ENCODE measurements at regions not wholly inside any gene's neighbourhood (a gene's known extent, or its start where the extent isn't known, plus 50 kb on each side); places are given as distances from the start of the nearest gene placed in this dataset.
"Not testable (repeated sequence)": the region's sequence is repeated elsewhere in the genome, so short reads cannot be mapped to it uniquely, and the experiment has no call there.

DNA sequence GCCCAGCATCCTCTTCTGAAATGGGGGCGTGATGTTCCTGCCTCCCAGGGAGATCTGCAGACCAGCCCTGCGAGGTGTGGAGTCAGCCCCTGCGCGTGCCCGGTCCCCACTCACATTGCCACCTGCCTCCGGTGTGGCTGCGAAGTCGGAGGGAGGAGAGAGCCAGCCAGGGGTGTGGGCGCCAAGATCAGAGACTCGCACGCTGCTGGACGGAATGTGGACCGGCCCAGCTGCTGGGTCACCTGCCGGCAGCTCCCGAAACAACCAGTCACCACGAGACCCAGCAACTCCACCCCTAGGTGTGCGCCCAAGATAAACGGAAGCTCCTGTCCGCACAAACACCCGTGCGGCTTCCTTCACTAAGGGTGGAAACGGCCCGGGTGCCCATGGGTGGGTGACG, 51.1 kb upstream of the EGFL7 start:
- no peak for DNase-seq (ENCODE audit: low spot score)

GRCh38 chr9:136611119-136611518, 51.6 kb upstream of the EGFL7 start:
- DNase-seq (ENCODE audit: low spot score), result no peak

DNA sequence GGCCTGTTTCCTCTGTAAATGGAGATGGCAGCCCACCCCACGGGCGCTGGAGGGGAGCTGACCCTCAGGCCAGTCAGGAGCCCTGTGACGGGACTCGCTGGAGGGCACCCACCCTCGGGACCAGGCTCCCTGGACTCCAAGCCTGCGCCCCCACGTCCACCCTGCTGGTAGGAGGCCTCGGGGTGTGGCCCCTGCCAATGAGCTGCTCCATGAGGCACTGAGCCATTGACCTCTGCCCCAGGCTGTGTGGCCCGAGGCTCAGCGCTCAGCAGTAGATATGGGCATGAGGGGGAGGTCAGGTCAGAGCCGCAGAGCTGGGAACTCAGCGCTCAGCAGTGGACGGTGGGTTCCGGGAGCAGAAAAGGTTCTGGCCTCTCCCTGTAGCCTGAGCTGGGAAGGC, 52.3 kb upstream of the EGFL7 start:
- DNase-seq (ENCODE audit: low spot score), result peak; percentile 83

- DNase-seq (ENCODE audit: low spot score), result no peak
These were observed 52.8 kb upstream of the EGFL7 start for GRCh38 chr9:136609838-136610311.

DNA sequence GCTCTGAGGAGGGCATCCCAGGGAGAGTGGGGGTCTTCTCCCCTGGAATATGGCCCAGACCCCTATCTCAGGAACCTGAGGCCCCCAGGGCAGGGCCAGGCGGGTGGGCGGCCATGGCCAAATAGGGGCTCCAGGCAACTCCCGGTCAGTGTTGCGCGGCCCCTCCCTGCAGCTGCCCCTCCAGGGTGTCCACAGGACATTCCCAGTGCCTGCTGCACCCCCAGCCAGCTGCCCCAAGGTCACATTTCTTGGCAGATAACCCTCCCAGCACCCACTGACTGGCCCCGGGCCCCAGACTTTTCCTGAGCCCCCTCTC, 53.6 kb upstream of the EGFL7 start:
- no peak for DNase-seq (ENCODE audit: low spot score)

DNA sequence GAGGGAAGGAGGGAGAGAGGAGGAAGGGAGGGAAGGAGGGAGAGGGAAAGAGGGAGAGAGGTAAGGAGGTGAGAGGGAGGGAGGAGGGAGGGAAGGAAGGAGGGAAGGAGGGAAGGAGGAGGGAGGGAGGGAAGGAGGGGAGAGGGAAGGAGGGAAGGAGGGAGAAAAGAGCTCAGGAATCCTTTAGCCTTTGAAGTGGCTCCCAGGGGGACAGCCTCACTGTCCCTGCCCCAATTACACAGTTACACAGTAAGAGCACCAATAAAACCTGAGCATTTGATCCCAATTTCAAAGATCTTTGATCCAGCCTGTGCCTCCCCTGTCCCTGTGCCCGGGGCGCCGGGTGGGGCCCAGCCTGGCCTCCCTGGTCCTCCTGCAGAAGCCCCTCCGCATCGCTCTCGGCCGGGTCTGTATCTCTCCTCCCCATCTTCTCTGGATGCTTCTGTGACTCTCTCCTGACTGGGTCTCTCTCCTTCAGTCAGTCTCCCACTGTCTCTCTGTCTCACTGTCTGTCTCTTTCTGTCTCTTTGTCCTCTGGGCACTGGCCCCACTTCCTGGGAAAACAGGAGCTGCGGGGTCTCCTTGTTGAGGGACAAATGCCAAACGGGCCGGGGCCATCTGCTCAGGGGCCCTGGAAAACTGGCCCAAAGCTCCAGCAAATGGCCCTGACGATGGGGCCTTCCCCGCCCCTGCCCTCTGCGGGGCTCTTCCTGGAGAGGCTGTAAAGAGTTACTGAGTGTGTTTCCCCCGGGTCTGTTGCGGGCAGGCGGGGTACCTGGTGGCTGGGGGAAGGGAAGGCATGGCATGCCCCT, 54.2 kb upstream of the EGFL7 start:
- DNase-seq (ENCODE audit: low spot score), result no peak

DNA sequence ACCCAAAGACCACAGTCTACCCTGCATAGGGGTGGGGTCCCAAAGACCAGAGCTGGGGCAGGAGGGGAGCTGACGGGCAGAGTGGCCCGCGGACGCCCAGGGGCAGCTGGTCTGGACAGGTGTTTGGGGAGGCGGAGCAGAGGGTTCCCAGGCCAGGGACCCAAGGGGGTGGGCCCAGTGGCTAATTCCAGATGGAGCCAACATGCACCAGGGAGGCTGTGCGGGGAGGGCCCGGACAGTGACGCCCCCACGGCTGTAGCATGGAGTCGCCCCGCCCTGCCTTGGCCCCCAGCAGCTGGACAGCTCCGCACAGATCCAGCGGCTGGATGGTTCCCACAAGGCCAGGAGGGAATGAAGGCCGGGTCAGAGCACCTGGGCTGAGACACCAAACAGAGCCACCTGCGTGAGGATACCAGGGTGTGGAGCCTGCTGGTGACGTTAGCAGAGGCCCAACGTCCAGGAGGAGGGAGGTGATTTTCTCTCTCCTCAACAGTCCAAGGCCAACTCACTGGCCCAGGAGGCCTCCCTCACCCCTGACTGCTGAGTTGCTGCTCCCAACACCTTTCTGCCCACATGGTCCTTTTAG, 55.3 kb upstream of the EGFL7 start:
- DNase-seq (ENCODE audit: low spot score), result no peak

DNA sequence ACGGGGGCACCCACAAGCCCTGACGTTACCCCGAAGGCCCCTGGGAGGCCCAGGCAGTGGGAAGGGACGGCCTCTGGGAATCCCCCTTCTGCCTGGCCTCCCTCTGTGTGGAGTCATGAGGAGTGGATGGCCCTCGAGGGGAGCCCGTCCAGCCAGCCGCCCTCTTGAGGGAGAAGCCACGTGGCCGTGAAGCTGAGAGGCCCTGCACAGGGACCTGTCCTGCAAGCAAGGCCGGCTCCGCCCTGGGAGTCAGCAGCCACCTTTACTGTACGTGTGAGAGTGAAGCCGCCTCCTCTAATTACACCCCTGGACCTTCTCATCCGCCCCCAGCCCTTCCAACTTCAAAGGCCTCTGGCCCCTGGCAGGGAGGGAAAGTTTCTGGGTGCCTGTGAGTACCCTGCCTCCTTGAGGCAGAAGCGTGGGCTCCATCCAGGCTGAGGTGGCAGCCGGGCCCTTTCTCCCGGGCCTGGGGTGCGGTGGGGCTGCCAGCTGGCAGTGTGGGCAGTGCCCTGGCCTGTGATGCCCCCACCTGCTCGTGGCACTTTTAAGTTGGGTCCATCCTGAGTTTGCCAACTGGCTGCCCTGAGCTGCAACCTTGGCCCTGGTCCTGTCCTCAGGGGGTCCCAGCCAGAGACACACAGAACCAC, 55.9 kb upstream of the EGFL7 start:
- no peak for DNase-seq (ENCODE audit: low spot score)

DNA sequence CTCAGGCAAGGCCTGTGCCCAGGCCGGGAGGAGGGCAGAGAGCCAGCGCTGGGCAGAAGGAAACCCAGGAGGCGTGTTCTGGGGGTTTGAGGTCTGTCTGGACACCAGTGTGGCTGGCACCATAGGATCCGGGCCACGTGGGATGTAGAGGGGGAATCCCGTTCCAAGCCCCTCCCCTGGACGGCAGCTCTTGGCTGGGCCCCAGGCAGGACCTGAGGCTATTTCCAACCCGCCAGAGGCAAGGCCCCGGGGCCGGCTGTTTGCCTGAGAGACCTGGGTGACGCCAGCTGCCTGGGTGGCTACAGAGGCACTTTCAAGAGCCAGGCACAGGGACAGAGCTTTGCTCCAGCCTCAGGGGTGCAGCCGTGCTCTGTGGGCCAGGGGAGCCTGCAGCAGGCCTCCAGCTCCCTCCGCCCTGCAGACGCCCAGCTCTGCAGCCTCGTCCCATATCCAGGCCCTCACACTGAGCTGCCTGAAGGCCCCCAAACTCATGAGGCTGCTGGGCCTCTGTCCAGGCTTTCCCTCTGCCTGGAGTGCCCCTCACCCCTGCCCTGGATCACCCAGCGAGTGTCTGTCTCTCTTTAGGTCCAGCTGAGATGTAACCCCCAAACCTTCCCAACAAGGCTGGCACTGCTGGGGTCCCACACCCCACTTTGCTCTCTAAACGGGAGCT, 56.6 kb upstream of the EGFL7 start:
- no peak for DNase-seq (ENCODE audit: low spot score)

DNA sequence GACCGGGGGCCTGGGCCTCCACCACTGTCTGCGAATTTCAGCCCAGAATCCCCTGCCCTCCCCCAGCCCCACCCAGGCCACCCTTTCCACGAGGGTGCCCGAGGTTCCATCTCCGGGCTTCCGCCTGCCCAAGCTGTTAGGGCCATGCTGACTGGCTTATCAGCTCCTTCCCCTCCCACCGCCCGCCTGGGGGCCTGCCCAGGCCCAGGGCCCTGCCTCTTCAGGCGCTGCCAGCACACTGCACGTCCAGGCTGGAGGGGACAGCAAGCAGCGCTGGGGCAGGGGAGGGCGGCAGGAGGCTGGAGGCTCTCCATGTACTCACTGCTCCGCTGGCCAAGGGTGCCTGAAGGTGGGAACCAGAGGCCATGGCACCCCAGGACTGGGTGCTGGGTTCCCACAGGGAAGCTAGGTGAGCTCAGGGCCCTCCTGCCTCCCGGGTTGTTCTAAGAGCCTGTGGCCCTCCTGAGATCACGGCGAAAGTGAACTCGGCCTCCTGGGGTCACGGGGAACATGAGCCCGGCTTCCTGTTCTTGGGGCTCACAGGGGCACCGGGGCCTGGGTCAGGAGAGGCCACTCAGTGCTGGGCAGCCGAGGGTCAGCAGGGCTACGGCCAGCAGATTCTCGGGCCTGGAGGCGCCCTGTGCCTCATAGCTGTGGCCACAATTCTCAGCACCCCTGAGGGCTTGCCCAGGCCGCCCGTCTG, 57.7 kb upstream of the EGFL7 start:
- no peak for DNase-seq (ENCODE audit: low spot score)

DNA sequence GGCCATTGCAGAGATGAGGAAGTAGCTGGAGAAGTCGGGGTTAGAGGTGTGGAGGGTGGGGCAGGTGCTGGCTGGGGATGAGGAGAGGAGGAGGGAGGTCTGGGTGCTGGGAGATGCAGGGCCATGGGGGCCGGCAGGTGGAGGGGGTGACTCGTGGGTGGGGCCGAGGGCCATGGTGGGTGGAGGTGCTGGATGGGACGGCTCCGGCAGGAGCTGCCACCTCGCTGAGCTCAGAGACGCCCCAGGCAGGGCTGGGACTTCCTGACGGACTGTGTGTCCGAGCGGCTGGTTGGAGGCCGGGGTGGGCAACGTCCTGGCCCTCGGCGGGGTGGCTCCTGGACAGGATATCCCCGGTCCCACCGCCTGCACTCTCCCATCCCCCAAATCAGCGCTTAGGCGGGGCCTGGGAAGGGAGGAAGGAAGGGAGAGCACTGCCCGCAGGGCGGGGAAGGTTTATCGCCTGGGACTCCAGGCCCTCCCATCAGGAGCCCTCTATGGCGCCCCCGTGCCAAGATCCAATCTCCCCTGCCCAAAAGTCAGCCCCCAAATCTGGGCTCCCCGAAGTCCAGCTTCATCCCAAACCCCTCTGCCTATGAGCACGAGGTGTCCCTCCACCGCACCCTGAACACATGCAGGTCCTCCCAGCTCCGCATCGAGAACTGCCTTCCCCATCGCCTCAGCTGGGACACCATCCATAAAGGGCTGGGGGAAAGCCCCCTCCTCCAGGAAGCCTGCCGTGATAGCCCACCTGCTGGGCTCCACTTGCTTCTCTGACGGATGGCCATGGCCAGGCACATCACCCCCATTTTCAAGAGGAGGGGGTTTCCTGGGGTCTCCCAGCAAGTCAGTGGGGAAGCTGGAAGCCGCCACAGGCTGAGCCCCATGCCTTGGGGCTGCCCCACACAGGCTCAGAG, 58.3 kb upstream of the NOTCH1 start:
- DNase-seq (ENCODE audit: low spot score), result no peak

DNA sequence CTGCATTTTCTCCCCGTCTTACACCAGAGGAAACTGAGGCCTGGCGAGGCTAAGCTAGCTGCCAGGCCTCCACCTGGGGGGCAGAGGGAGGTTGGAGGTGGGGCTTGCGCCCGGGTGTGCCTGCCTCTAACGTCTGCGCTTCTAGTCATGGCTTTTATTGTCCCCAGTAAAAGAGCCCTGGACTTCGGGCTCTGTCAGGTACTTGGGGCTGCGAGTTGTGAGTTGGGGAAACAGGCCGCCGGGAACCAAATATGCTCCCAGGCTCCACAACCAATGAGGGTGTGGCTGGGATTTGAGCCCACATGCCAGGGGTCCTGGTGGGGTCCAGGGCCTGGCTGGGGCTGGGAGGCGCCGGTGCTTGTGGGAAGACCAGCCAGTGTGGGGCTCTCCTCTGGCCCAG, 57.4 kb upstream of the NOTCH1 start:
- DNase-seq (ENCODE audit: low spot score), result no peak

GRCh38 chr9:136602193-136602885, 56.5 kb upstream of the NOTCH1 start:
- DNase-seq (ENCODE audit: low spot score), result no peak

GRCh38 chr9:136601250-136601973, 55.6 kb upstream of the NOTCH1 start:
- not testable (repeated sequence) for DNase-seq (ENCODE audit: low spot score)

DNA sequence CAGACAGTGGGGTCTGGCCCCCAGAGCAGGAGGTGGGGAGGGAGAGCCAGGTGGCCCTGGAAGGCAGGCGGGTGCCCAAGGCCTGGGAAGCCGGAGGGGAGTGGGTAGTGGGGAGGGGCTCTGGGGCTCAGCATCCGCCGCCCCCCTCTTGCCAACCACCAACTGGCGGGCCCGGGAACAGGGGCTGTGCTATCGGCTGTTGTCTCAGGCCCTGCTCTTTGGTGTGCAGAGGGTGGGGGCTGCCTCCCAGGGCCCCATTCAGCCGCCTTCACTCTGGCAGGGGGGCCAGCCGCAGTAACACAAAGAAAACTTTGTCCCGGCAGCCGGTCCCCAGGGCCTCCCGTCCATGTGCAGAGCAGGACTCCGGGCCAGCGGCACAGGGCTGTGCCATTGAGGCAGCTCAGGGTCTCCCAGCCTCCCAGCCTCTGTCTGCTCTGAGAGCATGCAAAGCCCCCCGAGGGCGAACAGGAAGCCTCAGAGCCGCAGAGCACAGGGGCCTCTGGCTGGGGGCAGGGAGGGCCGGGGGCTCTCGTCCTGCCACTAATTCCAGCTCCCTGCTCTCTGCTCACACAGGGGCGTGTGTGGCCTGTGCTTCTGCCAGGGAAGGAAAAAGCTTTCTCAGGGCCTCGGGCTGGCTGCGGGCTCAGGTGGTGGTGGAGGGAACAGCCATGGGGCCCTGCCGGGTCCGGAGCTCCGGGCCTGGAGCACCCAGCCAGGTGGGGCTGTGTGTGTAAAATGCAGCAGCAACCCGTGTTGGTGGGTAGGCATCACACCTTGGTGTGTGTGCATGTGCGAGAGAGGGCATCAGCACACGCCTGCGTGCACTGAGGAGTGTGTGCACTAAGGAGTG, 54.2 kb upstream of the NOTCH1 start:
- DNase-seq (ENCODE audit: low spot score), result no peak

- DNase-seq (ENCODE audit: low spot score), result no peak
These were observed 53.3 kb upstream of the NOTCH1 start for GRCh38 chr9:136599074-136599531.

DNA sequence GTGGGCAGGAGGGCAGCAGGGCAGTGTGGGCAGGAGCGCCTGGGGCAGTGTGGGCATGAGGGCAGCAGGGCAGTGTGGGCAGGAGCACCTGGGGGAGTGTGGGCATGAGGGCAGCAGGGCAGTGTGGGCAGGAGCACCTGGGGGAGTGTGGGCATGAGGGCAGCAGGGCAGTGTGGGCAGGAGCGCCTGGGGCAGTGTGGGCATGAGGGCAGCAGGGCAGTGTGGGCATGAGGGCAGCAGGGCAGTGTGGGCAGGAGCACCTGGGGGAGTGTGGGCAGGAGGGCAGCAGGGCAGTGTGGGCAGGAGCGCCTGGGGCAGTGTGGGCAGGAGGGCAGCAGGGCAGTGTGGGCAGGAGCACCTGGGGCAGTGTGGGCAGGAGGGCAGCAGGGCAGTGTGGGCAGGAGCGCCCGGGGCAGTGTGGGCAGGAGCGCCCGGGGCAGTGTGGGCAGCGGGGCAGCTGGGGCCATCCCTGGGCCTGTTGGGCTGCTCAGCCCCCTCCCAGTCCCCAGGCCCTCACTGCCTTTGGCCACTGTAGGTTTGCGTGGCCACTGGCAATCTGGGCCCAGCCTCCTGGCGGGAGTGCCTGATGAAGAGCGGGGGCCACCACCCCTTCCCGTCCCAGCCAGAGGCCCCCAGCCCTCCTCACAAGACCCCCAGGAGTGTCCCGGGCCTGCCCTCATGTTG, 52.7 kb upstream of the NOTCH1 start:
- not testable (repeated sequence) for DNase-seq (ENCODE audit: low spot score)

DNA sequence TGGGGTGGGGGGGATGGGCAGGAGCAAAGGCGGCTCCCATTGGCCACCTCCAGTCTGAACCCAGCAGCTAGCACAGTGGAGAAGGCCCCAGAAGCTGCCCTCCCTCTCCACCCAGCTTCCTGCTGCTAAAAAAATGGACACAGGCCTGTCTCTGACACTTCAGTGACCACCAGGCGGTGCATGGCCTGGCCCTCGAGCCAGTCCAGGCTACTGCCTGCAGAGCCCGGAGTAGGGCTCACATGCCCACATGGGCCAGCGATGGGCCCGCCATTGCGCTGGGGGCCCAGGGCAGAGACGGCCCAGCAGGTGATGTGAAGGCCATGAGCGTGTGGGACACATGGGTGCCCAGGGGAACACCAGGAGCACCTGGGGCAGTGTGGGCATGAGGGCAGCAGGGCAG, 52.1 kb upstream of the NOTCH1 start:
- DNase-seq (ENCODE audit: low spot score), result no peak
